ENCODE measurements at regions not wholly inside any gene's neighbourhood (a gene's known extent, or its start where the extent isn't known, plus 50 kb on each side); places are given as distances from the start of the nearest gene placed in this dataset.
"Not testable (repeated sequence)": the region's sequence is repeated elsewhere in the genome, so short reads cannot be mapped to it uniquely, and the experiment has no call there.

DNA sequence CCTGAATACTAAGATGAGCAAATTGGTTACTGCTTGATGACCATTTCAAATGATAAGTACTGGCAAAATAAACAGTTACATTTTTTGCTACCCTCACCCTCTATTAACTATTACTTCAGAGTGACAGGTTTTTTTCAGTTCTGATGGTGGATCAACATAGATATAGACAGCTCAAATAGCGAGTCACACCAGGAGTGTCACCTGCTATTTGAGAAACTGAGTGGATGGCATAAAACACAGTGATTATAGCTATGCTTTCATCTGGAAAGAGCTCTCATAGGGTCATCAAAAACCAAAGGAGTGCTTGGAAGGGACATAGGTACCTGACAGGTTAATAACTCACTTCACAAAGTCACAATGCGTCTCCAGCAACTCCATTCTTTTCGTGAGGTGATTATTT, 244.5 kb upstream of the C9orf72 start:
- DNase-seq (ENCODE audit: low spot score) = no peak

DNA sequence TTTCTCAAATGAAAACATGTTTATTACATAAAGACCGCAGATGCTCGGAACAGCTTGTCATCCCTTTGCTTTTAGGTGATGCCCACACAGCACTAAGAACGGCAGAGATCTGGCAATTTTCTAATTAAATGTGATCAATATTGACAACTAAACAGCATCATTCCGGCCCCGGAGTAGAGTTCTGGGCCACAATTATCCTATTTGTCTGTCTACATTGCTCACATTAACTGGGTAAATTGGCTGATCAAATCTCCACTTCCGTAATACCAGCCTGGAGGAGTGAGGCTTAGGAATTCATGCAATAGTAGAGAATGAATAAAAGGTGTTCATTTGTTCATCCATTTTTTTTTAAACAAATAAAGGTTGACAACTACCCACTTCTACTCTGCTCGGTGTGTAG, 245.1 kb upstream of the C9orf72 start:
- no peak for DNase-seq (ENCODE audit: low spot score)

DNA sequence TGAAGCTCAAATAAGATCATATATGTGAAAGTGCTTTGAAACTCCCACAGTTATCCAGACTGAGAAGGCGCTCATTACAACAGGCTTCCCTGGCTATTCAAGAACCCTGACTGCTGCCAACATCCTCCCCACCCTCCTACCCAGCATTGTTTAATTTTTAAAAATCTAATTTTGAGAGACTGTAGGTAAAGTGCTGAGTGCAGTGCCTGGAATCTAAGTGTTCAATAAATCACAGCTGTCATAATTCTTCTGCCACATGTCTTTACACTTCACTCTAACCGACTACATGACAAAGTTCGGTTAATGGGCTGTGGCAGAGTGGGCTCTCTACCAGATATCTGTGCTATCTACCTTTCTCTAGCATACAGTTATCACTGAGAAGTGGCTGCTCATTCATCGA, 255.6 kb upstream of the C9orf72 start:
- DNase-seq (ENCODE audit: low spot score) = no peak

DNA sequence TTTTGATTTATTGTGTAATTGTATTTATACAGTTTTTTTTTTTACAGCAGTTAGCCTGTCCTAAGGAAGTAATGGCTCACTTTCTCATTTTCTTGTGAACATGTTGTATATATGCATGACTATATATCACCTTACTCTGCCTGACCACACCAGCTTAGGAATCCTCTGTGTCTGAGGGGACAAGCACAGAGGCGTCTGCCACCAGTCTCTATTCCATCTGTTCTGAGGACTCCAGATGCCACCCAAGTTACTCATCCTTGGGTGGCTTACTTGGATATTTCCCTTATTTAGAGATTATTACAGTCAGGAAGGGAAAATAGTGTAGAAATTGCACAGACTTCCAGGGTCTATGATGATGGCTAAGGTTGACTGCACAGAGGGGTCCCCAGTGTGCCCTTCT, 256.3 kb upstream of the C9orf72 start:
- DNase-seq (ENCODE audit: low spot score) = no peak

DNA sequence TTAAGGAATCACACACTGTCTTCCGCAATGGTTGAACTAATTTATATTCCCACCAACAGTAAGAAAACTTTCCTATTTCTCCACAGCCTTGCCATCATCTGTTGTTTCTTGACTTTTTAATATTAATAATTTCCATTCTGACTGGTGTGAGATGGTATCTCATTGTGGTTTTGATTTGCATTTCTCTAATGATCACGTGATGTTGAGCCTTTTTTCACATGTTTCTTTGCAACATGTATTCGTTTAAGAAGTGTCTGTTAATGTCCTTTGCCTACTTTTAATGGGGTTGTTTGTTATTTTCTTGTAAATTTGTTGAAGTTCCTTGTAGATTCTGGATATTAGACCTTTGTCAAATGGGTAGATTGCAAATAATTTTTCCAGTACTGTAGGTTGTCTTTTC, 258.8 kb upstream of the C9orf72 start:
- DNase-seq (ENCODE audit: low spot score) = not testable (repeated sequence)

DNA sequence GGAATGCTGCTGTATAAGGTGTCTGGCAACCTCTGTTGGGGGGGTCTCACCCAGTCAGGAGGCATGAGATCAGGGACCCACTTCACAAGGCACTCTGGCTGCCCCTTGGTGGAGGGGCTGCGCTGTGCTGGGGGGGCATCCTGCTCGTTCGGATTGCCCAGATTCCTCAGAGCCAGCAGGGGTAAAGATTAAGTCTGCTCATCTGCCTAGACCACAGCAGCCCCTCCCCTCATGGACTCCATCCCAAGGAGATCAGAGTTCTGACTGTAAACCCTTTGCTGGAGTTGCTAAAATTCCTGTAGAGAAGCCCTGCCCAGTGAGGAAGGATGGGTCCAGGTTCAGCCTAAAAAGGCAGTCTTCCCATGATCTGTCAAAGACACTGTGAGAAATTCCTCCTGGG, 262.0 kb upstream of the C9orf72 start:
- DNase-seq (ENCODE audit: low spot score) = no peak

GRCh38 chr9:27835746-27836145, 262.5 kb upstream of the C9orf72 start:
- DNase-seq (ENCODE audit: low spot score) = no peak

DNA sequence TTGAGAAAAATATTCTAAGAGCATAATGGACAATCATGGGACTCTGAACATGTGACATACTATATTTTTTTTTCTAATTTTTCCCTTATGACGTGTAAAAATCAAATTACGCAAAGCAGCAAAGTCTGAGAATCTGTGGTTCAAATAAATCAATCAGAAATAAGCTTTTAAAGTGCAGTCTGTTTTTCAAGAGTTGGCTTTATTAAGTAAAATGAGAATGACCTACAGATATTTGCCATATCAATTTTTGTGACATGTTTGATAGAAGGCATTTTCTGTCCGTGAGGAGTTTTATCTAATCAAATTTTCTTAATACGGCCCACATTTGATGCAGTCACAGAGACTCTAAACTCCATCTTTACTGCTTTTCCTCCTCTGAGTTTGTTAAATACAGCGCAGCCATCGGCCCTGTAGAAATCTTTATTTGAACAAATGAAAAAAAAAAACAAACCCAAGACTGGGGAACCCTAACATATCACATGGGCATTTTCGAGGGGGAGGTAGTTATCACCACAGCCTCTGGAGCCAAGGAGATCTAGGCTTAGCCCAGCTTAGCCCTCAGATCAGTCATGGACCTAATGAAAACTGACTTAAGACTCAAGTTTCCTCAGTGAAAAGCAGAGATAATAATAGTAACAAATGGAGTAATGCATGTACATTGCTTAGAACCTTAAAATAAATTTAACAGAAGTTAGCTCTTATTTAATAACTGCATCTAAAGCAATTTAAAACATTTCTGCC, 263.6 kb upstream of the C9orf72 start:
- no peak for DNase-seq (ENCODE audit: low spot score)

- DNase-seq (ENCODE audit: low spot score) = no peak
Measured at GRCh38 chr9:27838876-27839275, 265.6 kb upstream of the C9orf72 start.

- DNase-seq (ENCODE audit: low spot score) = not testable (repeated sequence)
Measured at GRCh38 chr9:27839767-27840166, 266.5 kb upstream of the C9orf72 start.

GRCh38 chr9:27844797-27845196, 271.5 kb upstream of the C9orf72 start:
- DNase-seq (ENCODE audit: low spot score) = no peak

DNA sequence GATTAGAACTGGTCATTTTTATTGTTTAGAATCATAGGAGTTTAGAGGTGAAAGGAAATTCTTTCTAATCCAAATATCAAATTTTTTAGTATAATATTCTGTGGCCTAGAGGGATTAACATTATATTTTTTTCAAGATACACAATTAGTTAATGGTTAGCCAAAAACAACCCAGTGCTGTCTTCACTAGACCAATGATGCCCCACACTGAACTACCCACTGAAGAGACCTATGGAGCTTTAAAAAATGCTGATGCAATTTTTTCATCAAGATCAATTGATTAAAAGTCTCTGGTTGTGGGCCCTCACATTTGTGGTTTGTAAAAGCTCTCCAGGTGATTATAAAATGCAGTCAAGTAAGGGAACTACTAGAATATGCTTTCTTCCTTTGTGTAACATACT, 274.1 kb upstream of the C9orf72 start:
- no peak for DNase-seq (ENCODE audit: low spot score)

- DNase-seq (ENCODE audit: low spot score) = no peak
Measured at GRCh38 chr9:27847818-27848217, 274.5 kb upstream of the C9orf72 start.

DNA sequence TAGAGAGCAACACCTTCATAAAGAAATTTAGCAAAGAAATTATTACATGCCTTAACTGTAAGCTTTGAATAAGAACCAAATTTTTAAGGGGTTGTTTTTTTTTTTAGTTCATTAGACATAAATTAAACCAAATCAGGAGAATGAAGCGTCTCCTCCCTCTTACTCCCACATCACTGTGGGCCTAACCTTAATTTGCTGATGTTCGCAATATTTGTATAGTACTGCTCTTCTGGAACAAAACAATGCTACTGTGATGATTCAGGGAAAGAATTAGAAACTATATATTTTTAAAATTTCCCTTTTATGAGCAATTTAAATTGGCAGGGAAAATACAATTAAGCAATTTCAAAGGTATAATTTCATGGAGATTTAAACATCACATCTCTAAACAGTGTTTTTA, 275.0 kb upstream of the C9orf72 start:
- no peak for DNase-seq (ENCODE audit: low spot score)

DNA sequence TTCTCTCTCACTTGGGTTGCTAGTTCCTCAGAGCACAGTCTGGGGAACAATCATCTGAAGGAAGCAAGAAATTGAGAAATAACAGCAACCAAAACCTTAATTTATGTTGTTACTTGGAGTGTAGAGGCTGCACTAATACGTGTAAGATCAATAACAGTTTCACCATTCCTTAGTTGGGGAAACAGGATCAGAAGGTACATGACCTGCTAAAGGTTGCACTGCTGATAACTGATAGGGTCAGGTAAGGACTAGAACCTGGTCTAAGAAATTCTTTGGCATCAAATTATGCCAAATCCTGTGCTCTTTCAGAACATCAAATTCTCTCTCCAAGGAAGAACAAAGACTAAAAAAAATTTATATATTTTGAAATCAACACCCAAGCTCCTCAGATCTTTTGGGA, 278.6 kb upstream of the C9orf72 start:
- no peak for DNase-seq (ENCODE audit: low spot score)

- no peak for DNase-seq (ENCODE audit: low spot score)
Measured at GRCh38 chr9:27853529-27853928, 280.2 kb upstream of the C9orf72 start.

DNA sequence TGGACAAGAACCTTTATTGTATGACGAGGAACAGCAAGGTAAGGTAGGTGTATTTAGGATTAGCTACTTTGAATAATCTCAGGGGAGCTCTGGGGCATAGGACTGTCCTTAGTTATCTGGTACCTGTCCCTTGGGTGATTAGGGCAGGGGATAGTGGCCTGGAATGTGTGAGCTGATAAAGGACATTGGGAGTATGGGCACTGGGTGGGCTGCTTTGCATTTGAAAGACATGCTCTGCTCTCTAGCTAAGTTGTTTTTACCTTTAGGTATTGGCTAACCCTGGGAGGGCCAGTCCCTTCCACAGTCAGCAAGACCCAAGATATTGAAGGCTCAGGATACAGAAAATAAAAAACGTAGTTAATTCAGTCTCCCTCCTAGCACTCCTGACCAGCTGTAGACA, 282.8 kb upstream of the C9orf72 start:
- DNase-seq (ENCODE audit: low spot score) = no peak

DNA sequence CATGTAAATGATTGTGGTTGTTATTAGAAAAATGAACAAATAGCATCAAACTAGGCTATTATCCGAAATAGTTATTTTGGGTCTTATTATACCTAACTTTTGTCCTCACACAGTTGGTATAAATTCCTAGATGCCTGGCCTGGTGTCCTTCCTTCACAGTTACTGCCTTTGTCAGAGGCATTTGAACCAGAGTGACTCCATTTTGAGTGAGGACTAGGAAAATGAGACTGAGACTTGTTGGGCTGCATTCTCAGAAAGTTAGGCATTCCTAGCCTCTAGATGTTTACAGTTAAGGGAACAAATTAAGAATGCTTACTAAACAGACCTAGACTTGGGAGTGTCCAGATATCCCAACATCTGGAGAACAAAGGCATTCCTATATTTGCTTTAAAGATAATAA, 283.5 kb upstream of the C9orf72 start:
- DNase-seq (ENCODE audit: low spot score) = no peak

DNA sequence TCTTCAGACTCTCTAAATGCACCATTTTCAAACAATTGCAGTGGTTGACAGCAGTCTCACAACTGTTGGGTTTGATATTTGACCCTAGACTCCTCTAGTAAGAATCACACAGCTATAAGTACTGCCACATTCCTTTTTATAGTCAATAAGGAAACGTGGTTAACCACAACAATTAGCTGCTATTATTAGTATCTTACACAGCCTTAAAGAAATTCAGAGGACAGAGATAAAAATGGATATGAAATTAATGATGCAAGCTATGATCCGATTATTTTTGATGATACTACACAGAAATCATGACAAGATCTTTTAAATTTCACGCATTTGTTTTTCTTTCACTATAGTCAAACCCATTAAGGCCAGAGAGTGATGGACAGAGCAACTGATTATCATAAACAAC, 288.6 kb upstream of the C9orf72 start:
- no peak for DNase-seq (ENCODE audit: low spot score)

- DNase-seq (ENCODE audit: low spot score) = peak; percentile 4
Measured at GRCh38 chr9:27864644-27865438, 291.6 kb upstream of the C9orf72 start.

DNA sequence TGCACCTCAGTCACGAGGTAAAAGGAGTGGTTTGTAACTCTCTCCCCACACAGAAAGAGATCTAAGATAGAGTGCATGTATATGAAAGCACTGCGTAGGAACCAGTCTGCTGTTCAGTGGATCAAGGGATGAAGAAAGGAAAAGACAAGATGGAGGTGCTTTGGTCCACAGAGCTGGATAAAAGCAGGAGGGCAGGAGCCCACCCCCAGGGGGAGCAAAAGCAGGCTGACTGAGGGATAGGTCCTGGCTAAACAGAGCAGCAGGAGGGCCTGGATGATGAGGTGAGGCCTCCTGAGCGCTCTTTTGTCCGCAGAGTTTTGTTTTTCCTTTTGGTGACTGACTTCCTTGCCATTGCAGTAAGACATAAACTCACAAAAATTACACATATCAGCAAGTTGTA, 293.5 kb upstream of the C9orf72 start:
- DNase-seq (ENCODE audit: low spot score) = no peak

GRCh38 chr9:27870404-27870803, 297.1 kb upstream of the C9orf72 start:
- DNase-seq (ENCODE audit: low spot score) = no peak

- DNase-seq (ENCODE audit: low spot score) = no peak
Measured at GRCh38 chr9:27880156-27880555, 306.9 kb upstream of the C9orf72 start.

DNA sequence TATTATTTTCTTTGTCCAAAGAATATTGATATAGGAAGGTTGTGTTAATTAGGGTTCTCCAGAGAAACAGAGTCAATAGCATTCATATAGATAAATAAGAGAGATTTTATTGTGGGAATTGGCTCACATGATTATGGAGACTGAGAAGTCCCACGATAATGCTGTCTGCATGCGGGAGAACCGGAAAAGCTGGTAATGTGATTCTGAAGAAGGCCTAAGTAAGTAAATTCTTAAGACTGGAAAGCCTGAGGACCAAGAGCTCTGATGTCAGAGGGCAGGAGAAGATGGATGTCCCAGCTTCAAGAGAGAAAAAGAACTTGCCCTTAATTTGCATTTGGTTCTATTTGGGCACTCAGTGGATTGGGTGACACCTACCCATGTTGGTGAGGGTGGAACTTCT, 307.4 kb upstream of the C9orf72 start:
- no peak for DNase-seq (ENCODE audit: low spot score)
